Muscle of arm (tissue), 1 donor: ENCODE measurements at regions not wholly inside any gene's neighbourhood (a gene's known extent, or its start where the extent isn't known, plus 50 kb on each side); places are given as distances from the start of the nearest gene placed in this dataset.
"Not testable (repeated sequence)": the region's sequence is repeated elsewhere in the genome, so short reads cannot be mapped to it uniquely, and the experiment has no call there.

ENCODE experiments used
- DNase-seq: peaks from one replicate; pipeline ENCODE4 v3.0.0-alpha.2; 2013

- no peak for DNase-seq
Measured at GRCh38 chr7:114806590-114807162, 115.2 kb upstream of the MDFIC start.

GRCh38 chr7:114812570-114812969 lies 109.3 kb upstream of the MDFIC start:
- no peak for DNase-seq

- DNase-seq, result no peak
Measured at GRCh38 chr7:114813624-114814023, 108.3 kb upstream of the MDFIC start.

GRCh38 chr7:114817036-114817435 lies 104.9 kb upstream of the MDFIC start:
- not testable (repeated sequence) for DNase-seq

GRCh38 chr7:114818501-114818900 lies 103.4 kb upstream of the MDFIC start:
- no peak for DNase-seq

- peak; percentile 51 for DNase-seq
Measured at GRCh38 chr7:114819616-114820362, 102.1 kb upstream of the MDFIC start.

GRCh38 chr7:114821030-114821900 lies 100.6 kb upstream of the MDFIC start:
- DNase-seq, result peak; percentile 49

GRCh38 chr7:114822131-114822530 lies 99.8 kb upstream of the MDFIC start:
- no peak for DNase-seq

GRCh38 chr7:114822844-114823243 lies 99.0 kb upstream of the MDFIC start:
- DNase-seq, result no peak

GRCh38 chr7:114823290-114823689 lies 98.6 kb upstream of the MDFIC start:
- DNase-seq, result no peak

- DNase-seq, result no peak
Measured at GRCh38 chr7:114825423-114825951, 96.4 kb upstream of the MDFIC start.

- DNase-seq, result no peak
Measured at GRCh38 chr7:114830952-114831351, 90.9 kb upstream of the MDFIC start.

- DNase-seq, result no peak
Measured at GRCh38 chr7:114832906-114833595, 88.8 kb upstream of the MDFIC start.

GRCh38 chr7:114835303-114835702 lies 86.6 kb upstream of the MDFIC start:
- DNase-seq, result no peak

GRCh38 chr7:114835861-114836260 lies 86.0 kb upstream of the MDFIC start:
- DNase-seq, result no peak

- no peak for DNase-seq
Measured at GRCh38 chr7:114842551-114843065, 79.3 kb upstream of the MDFIC start.

- DNase-seq, result no peak
Measured at GRCh38 chr7:114843102-114843501, 78.8 kb upstream of the MDFIC start.

- DNase-seq, result peak; percentile 10
Measured at GRCh38 chr7:114851406-114852061, 70.4 kb upstream of the MDFIC start.

GRCh38 chr7:114852293-114852692 lies 69.6 kb upstream of the MDFIC start:
- no peak for DNase-seq

- no peak for DNase-seq
Measured at GRCh38 chr7:114853189-114853588, 68.7 kb upstream of the MDFIC start.

- no peak for DNase-seq
Measured at GRCh38 chr7:114854369-114854768, 67.5 kb upstream of the MDFIC start.
